WTC11 (cell line): ENCODE measurements at regions not wholly inside any gene's neighbourhood (a gene's known extent, or its start where the extent isn't known, plus 50 kb on each side); places are given as distances from the start of the nearest gene placed in this dataset.

Source experiments
- ATAC-seq: fragments of 200-7000 bp; cut with Tn5 transposase; 2 replicates; pipeline ENCODE4 v1.10.0; 2021; ENCODE audit warnings: mild to moderate bottlenecking, moderate library complexity
- CTCF ChIA-PET: fragments of 300-600 bp; sonication (Branson Sonifier 250); formaldehyde crosslinking; loops from one replicate; lab custom pipeline; 2021; ENCODE audit warnings: antibody characterized with exemption; lab: Charles Lee
- POLR2A ChIA-PET: fragments of 350-600 bp; sonication (Branson Sonifier 250); formaldehyde crosslinking; loops from one replicate; lab custom pipeline; 2021; ENCODE audit warnings: antibody characterized with exemption; lab: Charles Lee
- DNase-seq: peaks from one replicate; pipeline ENCODE4 v3.0.0; 2021; ENCODE audit warnings: low spot score
- H3K27ac Mint-ChIP-seq: 2 replicates; pipeline ENCODE4 v1.8.0; 2021; ENCODE audit warnings: mixed read lengths
- H3K27me3 Mint-ChIP-seq: 2 replicates; pipeline ENCODE4 v1.8.0; 2021; ENCODE audit warnings: low read depth, mild to moderate bottlenecking, moderate library complexity, mixed read lengths
- H3K36me3 Mint-ChIP-seq: 2 replicates; pipeline ENCODE4 v1.8.0; 2021; ENCODE audit warnings: mixed read lengths
- H3K4me1 Mint-ChIP-seq: 2 replicates; pipeline ENCODE4 v1.8.0; 2022; ENCODE audit warnings: mixed read lengths
- H3K4me3 Mint-ChIP-seq: 2 replicates; pipeline ENCODE4 v1.8.0; 2021; ENCODE audit warnings: mild to moderate bottlenecking, moderate library complexity, mixed read lengths
- H3K9me3 Mint-ChIP-seq: 2 replicates; pipeline ENCODE4 v1.8.0; 2021; ENCODE audit warnings: mixed read lengths
- ATF3 ChIP-seq: sonication (generic); formaldehyde crosslinking; conservative IDR thresholded peaks from 2 replicates; pipeline ENCODE4 v1.8.1; 2022; ENCODE audit warnings: mild to moderate bottlenecking, missing genetic modification reagents
- ERG ChIP-seq: fragments of 250-450 bp; sonication (Bioruptor Pico); IDR thresholded peaks from 2 replicates; pipeline ENCODE4 v1.8.0; 2021; ENCODE audit warnings: mild to moderate bottlenecking
- HMGA2 ChIP-seq: fragments of 250-450 bp; sonication (Bioruptor Pico); IDR thresholded peaks from 2 replicates; pipeline ENCODE4 v1.4.0; 2021; ENCODE audit warnings: mild to moderate bottlenecking, moderate library complexity
- KAT7 ChIP-seq: sonication (generic); formaldehyde crosslinking; IDR thresholded peaks from 2 replicates; pipeline ENCODE4 v1.8.1; 2023; ENCODE audit warnings: missing genetic modification reagents, mild to moderate bottlenecking, borderline replicate concordance
- MLX ChIP-seq: sonication (generic); formaldehyde crosslinking; IDR thresholded peaks from 2 replicates; pipeline ENCODE4 v1.8.1; 2023; ENCODE audit warnings: mild to moderate bottlenecking, missing genetic modification reagents, moderate library complexity
- NFYB ChIP-seq: sonication (generic); formaldehyde crosslinking; conservative IDR thresholded peaks from 2 replicates; pipeline ENCODE4 v1.8.0; 2022; ENCODE audit warnings: low read depth, missing genetic modification reagents
- NR3C1 ChIP-seq: sonication (generic); formaldehyde crosslinking; conservative IDR thresholded peaks from 2 replicates; pipeline ENCODE4 v1.8.1; 2023; ENCODE audit warnings: low read depth, mild to moderate bottlenecking, missing genetic modification reagents
- RORB ChIP-seq: fragments of 250-450 bp; sonication (Bioruptor Pico); IDR thresholded peaks from 2 replicates; pipeline ENCODE4 v1.9.0; 2021; ENCODE audit warnings: mild to moderate bottlenecking
- STAT6 ChIP-seq: sonication (generic); formaldehyde crosslinking; conservative IDR thresholded peaks from 2 replicates; pipeline ENCODE4 v1.8.1; 2023; ENCODE audit warnings: mild to moderate bottlenecking, low read depth, missing genetic modification reagents, moderate library complexity
- TEAD1 ChIP-seq: sonication (generic); formaldehyde crosslinking; IDR thresholded peaks from 2 replicates; pipeline ENCODE4 v1.8.0; 2022; ENCODE audit warnings: mild to moderate bottlenecking, missing genetic modification reagents
- TEAD4 ChIP-seq: sonication (generic); formaldehyde crosslinking; IDR thresholded peaks from 2 replicates; pipeline ENCODE4 v1.8.0; 2022; ENCODE audit warnings: mild to moderate bottlenecking, missing genetic modification reagents
- TP53 ChIP-seq: sonication (generic); formaldehyde crosslinking; IDR thresholded peaks from 2 replicates; pipeline ENCODE4 v1.8.1; 2023; ENCODE audit warnings: mild to moderate bottlenecking, missing genetic modification reagents
- TF ChIP-seq, protein P1 (sequence below): sonication (generic); formaldehyde crosslinking; IDR thresholded peaks from 2 replicates; pipeline ENCODE4 v1.8.0; 2023; ENCODE audit warnings: mild to moderate bottlenecking, missing genetic modification reagents
- TF ChIP-seq, protein P2 (sequence below): sonication (generic); formaldehyde crosslinking; IDR thresholded peaks from 2 replicates; pipeline ENCODE4 v1.8.1; 2023; ENCODE audit warnings: mild to moderate bottlenecking, missing genetic modification reagents
- TF ChIP-seq, protein P3 (sequence below): sonication (generic); formaldehyde crosslinking; IDR thresholded peaks from 2 replicates; pipeline ENCODE4 v1.8.1; 2022; ENCODE audit warnings: low read depth, mild to moderate bottlenecking, moderate library complexity, missing genetic modification reagents, borderline replicate concordance
- TF ChIP-seq, protein P4 (sequence below): fragments of 250-450 bp; sonication (Bioruptor Pico); IDR thresholded peaks from 2 replicates; pipeline ENCODE4 v1.9.0; 2021; ENCODE audit warnings: moderate library complexity, mild to moderate bottlenecking, inconsistent platforms, borderline replicate concordance

DNA sequence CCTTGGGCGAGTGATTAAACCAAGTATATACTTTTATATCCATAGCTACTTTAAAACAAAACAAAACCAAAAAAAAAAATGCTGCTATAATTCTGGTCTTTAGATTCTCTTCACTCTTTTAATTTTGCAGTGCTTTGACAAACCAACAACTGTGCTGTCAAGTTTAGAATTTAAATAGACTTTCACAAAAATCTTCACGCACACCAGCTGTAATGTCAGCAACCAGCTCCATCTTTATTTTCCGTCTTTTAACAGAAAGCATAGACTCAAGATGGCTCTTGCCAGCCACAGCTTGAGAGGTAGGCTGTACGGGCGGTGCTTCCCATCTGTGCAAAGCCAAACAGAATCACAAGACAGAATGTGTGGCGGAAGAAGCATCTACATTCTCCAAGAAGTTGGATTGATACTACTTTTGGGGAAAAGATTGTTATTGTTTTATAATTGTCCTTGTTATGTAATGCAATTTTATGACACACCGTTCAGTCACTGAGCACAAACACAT is 388.3 kb upstream of the MAGEC2 start (continued):
- TF ChIP-seq, protein P1, sequence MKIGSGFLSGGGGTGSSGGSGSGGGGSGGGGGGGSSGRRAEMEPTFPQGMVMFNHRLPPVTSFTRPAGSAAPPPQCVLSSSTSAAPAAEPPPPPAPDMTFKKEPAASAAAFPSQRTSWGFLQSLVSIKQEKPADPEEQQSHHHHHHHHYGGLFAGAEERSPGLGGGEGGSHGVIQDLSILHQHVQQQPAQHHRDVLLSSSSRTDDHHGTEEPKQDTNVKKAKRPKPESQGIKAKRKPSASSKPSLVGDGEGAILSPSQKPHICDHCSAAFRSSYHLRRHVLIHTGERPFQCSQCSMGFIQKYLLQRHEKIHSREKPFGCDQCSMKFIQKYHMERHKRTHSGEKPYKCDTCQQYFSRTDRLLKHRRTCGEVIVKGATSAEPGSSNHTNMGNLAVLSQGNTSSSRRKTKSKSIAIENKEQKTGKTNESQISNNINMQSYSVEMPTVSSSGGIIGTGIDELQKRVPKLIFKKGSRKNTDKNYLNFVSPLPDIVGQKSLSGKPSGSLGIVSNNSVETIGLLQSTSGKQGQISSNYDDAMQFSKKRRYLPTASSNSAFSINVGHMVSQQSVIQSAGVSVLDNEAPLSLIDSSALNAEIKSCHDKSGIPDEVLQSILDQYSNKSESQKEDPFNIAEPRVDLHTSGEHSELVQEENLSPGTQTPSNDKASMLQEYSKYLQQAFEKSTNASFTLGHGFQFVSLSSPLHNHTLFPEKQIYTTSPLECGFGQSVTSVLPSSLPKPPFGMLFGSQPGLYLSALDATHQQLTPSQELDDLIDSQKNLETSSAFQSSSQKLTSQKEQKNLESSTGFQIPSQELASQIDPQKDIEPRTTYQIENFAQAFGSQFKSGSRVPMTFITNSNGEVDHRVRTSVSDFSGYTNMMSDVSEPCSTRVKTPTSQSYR, result no peak
- TF ChIP-seq, all 79 proteins: peak for 0

- H3K9me3 Mint-ChIP-seq, result peaks cover 51% of the 10 kb centered on the region
Measured at GRCh38 chrX:142576615-142577014, 371.5 kb upstream of the MAGEC2 start.

GRCh38 chrX:142549923-142550322 is 344.8 kb upstream of the MAGEC2 start:
- CTCF ChIA-PET, result no interaction called here

More at GRCh38 chrX:142576615-142577014, 371.5 kb upstream of the MAGEC2 start:
- no peak for DNase-seq
- Mint-ChIP-seq H3K27me3 (no peaks in the 10 kb centered on the region), H3K4me1 (no peaks in the 10 kb centered on the region), H3K27ac (no peak overlapping the region), H3K36me3 (peaks cover 29% of the 10 kb centered on the region), H3K4me3 (no peak overlapping the region)
- no peak for TF ChIP-seq MLX (CRISPR knock-in tag)
- POLR2A ChIA-PET, result no interaction called here
- CTCF ChIA-PET, result no interaction called here
- no peak for ATAC-seq

More at GRCh38 chrX:142549923-142550322, 344.8 kb upstream of the MAGEC2 start:
- POLR2A ChIA-PET, result no interaction called here
- H3K36me3 Mint-ChIP-seq, result peaks cover 5% of the 10 kb centered on the region; the same call in 1 of the 2 replicates
- no peak overlapping the region for H3K27ac Mint-ChIP-seq
- ATAC-seq (no peak), DNase-seq (no peak)
- no peak for TF ChIP-seq TEAD4 (CRISPR knock-in tag)
- TF ChIP-seq NR3C1 (CRISPR knock-in tag), result no peak
- TF ChIP-seq, protein P2, sequence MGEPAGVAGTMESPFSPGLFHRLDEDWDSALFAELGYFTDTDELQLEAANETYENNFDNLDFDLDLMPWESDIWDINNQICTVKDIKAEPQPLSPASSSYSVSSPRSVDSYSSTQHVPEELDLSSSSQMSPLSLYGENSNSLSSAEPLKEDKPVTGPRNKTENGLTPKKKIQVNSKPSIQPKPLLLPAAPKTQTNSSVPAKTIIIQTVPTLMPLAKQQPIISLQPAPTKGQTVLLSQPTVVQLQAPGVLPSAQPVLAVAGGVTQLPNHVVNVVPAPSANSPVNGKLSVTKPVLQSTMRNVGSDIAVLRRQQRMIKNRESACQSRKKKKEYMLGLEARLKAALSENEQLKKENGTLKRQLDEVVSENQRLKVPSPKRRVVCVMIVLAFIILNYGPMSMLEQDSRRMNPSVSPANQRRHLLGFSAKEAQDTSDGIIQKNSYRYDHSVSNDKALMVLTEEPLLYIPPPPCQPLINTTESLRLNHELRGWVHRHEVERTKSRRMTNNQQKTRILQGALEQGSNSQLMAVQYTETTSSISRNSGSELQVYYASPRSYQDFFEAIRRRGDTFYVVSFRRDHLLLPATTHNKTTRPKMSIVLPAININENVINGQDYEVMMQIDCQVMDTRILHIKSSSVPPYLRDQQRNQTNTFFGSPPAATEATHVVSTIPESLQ (CRISPR knock-in tag), result no peak
- TF ChIP-seq RORB (CRISPR knock-in tag), result no peak
- TF ChIP-seq TEAD1 (CRISPR knock-in tag), result no peak
- TF ChIP-seq, protein P3, sequence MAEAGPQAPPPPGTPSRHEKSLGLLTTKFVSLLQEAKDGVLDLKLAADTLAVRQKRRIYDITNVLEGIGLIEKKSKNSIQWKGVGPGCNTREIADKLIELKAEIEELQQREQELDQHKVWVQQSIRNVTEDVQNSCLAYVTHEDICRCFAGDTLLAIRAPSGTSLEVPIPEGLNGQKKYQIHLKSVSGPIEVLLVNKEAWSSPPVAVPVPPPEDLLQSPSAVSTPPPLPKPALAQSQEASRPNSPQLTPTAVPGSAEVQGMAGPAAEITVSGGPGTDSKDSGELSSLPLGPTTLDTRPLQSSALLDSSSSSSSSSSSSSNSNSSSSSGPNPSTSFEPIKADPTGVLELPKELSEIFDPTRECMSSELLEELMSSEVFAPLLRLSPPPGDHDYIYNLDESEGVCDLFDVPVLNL (CRISPR knock-in tag), result no peak
- TF ChIP-seq TP53, result no peak
- TF ChIP-seq HMGA2, result no peak
- TF ChIP-seq STAT6 (CRISPR knock-in tag), result no peak
- TF ChIP-seq, protein P4, sequence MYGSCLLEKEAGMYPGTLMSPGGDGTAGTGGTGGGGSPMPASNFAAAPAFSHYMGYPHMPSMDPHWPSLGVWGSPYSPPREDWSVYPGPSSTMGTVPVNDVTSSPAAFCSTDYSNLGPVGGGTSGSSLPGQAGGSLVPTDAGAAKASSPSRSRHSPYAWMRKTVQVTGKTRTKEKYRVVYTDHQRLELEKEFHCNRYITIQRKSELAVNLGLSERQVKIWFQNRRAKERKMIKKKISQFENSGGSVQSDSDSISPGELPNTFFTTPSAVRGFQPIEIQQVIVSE (CRISPR knock-in tag), result no peak
- TF ChIP-seq ATF3 (CRISPR knock-in tag), result no peak
- TF ChIP-seq ERG (CRISPR knock-in tag), result no peak
- no peak for TF ChIP-seq KAT7 (CRISPR knock-in tag)
- TF ChIP-seq NFYB (CRISPR knock-in tag), result no peak
- no peaks in the 10 kb centered on the region for H3K27me3 Mint-ChIP-seq
- H3K4me1 Mint-ChIP-seq, result no peaks in the 10 kb centered on the region
- H3K4me3 Mint-ChIP-seq, result no peak overlapping the region
- peaks cover 30% of the 10 kb centered on the region for H3K9me3 Mint-ChIP-seq
